SU-DHL-6 (cell line): ENCODE measurements at regions not wholly inside any gene's neighbourhood (a gene's known extent, or its start where the extent isn't known, plus 50 kb on each side); places are given as distances from the start of the nearest gene placed in this dataset.

Experiments used
- H2AFZ ChIP-seq: fragments of 200-600 bp; sonication (generic); 2 replicates; pipeline ENCODE4 v1.6.1; 2014; ENCODE audit warnings: low read depth, mild to moderate bottlenecking, moderate library complexity, mixed read lengths, antibody characterized with exemption, low read length; ENCODE audit not compliant: severe bottlenecking
- H3F3A ChIP-seq: fragments of 200-600 bp; shearing (Covaris generic); 2 replicates; pipeline ENCODE4 v1.6.0; 2016; ENCODE audit warnings: antibody characterized with exemption, mild to moderate bottlenecking; ENCODE audit not compliant: insufficient read depth
- H3K27ac ChIP-seq: fragments of 200-600 bp; sonication (generic); 2 replicates; pipeline ENCODE4 v1.5.1; 2016; ENCODE audit warnings: low read depth, mild to moderate bottlenecking, low read length, moderate library complexity, mixed read lengths
- H3K27me3 ChIP-seq: fragments of 200-600 bp; sonication (generic), shearing (Covaris generic); 2 replicates; pipeline ENCODE4 v1.6.0; 2014; ENCODE audit warnings: mild to moderate bottlenecking, low read length
- H3K36me3 ChIP-seq: fragments of 200-600 bp; sonication (generic); 2 replicates; pipeline ENCODE4 v1.6.1; 2014; ENCODE audit warnings: mild to moderate bottlenecking, low read length, mixed read lengths
- H3K4me2 ChIP-seq: fragments of 300-600, 200-600 bp; shearing (Covaris generic), sonication (generic); 2 replicates; pipeline ENCODE4 v1.6.0; 2014; ENCODE audit warnings: low read length, low read depth, mild to moderate bottlenecking; ENCODE audit not compliant: poor library complexity, severe bottlenecking
- H3K4me3 ChIP-seq: fragments of 200-600 bp; sonication (generic); 2 replicates; pipeline ENCODE4 v1.5.1; 2014; ENCODE audit warnings: antibody characterized with exemption, low read length, mild to moderate bottlenecking, mixed read lengths; ENCODE audit not compliant: insufficient read depth, poor library complexity, severe bottlenecking
- H3K79me2 ChIP-seq: fragments of 200-600 bp; sonication (generic); 2 replicates; pipeline ENCODE4 v1.6.1; 2014; ENCODE audit warnings: mild to moderate bottlenecking, low read length, moderate library complexity; ENCODE audit not compliant: insufficient read depth
- H3K9ac ChIP-seq: fragments of 200-600 bp; sonication (generic); 2 replicates; pipeline ENCODE4 v1.7.0; 2014; ENCODE audit warnings: mild to moderate bottlenecking, low read length
- H3K9me2 ChIP-seq: fragments of 200-600 bp; sonication (generic); replicated peaks from 2 replicates; pipeline ENCODE4 v1.6.1; 2014; ENCODE audit warnings: low read length; ENCODE audit not compliant: insufficient read depth
- H3K9me3 ChIP-seq: fragments of 200-600 bp; sonication (generic); 2 replicates; pipeline ENCODE4 v1.6.1; 2014; ENCODE audit warnings: low read length, mixed read lengths; ENCODE audit not compliant: insufficient read depth
- H4K20me1 ChIP-seq: fragments of 200-600 bp; sonication (generic); 2 replicates; pipeline ENCODE4 v1.6.1; 2014; ENCODE audit warnings: low read depth, mild to moderate bottlenecking, antibody characterized with exemption, low read length, moderate library complexity, mixed read lengths
- EZH2phosphoT487 ChIP-seq: fragments of 200-600 bp; sonication (generic), shearing (Covaris generic); conservative IDR thresholded peaks from 2 replicates; pipeline ENCODE4 v1.6.1; 2018; ENCODE audit warnings: mild to moderate bottlenecking, antibody characterized with exemption, low read length, moderate library complexity, mixed read lengths
- TF ChIP-seq, protein P1 (sequence below): fragments of 200-600 bp; sonication (generic); IDR thresholded peaks from one replicate; pipeline ENCODE4 v1.5.1; 2017; ENCODE audit warnings: antibody characterized with exemption, mild to moderate bottlenecking, low read length, moderate library complexity; ENCODE audit not compliant: insufficient read depth, poor library complexity, severe bottlenecking

DNA sequence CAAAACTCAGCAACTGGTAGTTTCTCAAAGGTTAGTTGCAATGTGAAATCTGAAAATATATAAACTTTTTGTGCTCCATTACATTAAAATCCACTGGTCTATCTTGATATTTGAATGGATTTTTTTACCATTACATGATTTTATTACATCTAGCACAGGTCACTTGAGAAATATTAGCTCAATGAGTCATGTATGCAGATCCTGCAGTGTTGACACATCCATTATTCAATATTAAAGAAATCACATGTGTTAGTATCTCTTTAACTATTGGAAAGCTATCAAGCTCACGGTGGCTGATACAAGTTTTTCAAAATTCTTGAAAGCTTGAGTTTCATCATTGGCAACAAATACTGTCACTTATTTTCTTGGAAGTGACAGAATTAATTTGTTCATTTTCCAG lies 373.9 kb upstream of the TSHZ3 start:
- TF ChIP-seq, protein P1, sequence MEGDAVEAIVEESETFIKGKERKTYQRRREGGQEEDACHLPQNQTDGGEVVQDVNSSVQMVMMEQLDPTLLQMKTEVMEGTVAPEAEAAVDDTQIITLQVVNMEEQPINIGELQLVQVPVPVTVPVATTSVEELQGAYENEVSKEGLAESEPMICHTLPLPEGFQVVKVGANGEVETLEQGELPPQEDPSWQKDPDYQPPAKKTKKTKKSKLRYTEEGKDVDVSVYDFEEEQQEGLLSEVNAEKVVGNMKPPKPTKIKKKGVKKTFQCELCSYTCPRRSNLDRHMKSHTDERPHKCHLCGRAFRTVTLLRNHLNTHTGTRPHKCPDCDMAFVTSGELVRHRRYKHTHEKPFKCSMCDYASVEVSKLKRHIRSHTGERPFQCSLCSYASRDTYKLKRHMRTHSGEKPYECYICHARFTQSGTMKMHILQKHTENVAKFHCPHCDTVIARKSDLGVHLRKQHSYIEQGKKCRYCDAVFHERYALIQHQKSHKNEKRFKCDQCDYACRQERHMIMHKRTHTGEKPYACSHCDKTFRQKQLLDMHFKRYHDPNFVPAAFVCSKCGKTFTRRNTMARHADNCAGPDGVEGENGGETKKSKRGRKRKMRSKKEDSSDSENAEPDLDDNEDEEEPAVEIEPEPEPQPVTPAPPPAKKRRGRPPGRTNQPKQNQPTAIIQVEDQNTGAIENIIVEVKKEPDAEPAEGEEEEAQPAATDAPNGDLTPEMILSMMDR = no peak
- TF ChIP-seq EZH2phosphoT487 = no peak
- H3K27me3 ChIP-seq = no peaks in the 10 kb centered on the region
- H3K9me3 ChIP-seq = no peaks in the 10 kb centered on the region
- H2AFZ ChIP-seq = no peak overlapping the region
- H3K9me2 ChIP-seq = no peaks in the 10 kb centered on the region
- no peaks in the 10 kb centered on the region for H3K36me3 ChIP-seq
- H3K79me2 ChIP-seq = no peaks in the 10 kb centered on the region
- no peaks in the 10 kb centered on the region for H3F3A ChIP-seq
- no peak overlapping the region for H3K27ac ChIP-seq
- H3K4me2 ChIP-seq = no peak overlapping the region
- no peaks in the 10 kb centered on the region for H4K20me1 ChIP-seq
- H3K4me3 ChIP-seq = no peak overlapping the region
- H3K9ac ChIP-seq = no peak overlapping the region

DNA sequence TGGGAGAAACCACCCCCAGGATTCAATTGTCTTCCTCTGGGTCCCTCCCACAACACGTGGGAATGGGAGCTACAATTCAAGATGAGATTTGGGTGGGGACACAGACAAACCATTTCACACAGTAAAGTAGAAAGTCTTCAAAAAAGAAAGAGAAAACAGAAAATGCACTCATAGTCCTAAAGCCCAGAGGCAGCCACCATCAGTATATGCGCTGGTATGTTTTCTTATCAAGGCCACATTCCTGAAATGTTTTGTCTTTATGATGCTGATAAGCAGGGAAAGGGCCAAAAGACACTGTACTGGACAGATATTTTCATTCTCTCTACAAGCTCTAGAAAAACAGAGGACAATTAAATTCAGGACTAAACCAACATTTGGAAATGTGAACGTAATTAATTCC lies 375.8 kb upstream of the TSHZ3 start:
- Histone ChIP-seq H3K79me2 (no peaks in the 10 kb centered on the region), H3K27me3 (no peaks in the 10 kb centered on the region), H3K36me3 (no peaks in the 10 kb centered on the region), H4K20me1 (no peaks in the 10 kb centered on the region), H3F3A (no peaks in the 10 kb centered on the region), H3K27ac (no peak overlapping the region), H3K4me3 (no peak overlapping the region), H3K9ac (no peak overlapping the region), H3K9me3 (no peaks in the 10 kb centered on the region), H3K4me2 (no peak overlapping the region), H2AFZ (no peak overlapping the region), H3K9me2 (no peaks in the 10 kb centered on the region)
- TF ChIP-seq, protein P1 = no peak
- TF ChIP-seq EZH2phosphoT487 = no peak

DNA sequence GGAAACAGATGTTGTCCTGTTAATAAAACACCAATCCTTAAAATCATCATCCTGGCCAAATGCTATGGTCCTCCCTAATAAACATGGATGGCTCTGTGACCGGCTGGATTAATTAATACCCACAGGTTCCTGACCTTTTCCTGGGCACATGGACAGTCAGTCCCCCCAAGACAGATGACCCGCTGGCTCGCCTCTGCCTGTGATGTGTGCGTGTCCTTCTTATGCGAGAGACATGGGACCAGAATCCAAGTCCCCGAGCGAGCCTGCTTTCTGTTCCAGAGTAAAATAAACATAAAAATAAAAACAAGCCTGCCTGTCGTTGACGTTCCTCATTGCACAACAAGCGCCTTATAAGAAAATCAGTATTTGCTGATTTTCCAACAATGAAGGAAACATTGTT lies 378.3 kb upstream of the TSHZ3 start:
- Histone ChIP-seq H3K9ac (no peak overlapping the region), H2AFZ (no peak overlapping the region), H3K4me3 (no peak overlapping the region), H3K27me3 (no peaks in the 10 kb centered on the region), H3F3A (no peaks in the 10 kb centered on the region), H3K27ac (no peak overlapping the region), H3K9me3 (no peaks in the 10 kb centered on the region), H3K36me3 (no peaks in the 10 kb centered on the region), H3K9me2 (no peaks in the 10 kb centered on the region), H3K4me2 (no peak overlapping the region), H3K79me2 (no peaks in the 10 kb centered on the region), H4K20me1 (no peaks in the 10 kb centered on the region)
- TF ChIP-seq EZH2phosphoT487 = no peak
- TF ChIP-seq, protein P1 = no peak

DNA sequence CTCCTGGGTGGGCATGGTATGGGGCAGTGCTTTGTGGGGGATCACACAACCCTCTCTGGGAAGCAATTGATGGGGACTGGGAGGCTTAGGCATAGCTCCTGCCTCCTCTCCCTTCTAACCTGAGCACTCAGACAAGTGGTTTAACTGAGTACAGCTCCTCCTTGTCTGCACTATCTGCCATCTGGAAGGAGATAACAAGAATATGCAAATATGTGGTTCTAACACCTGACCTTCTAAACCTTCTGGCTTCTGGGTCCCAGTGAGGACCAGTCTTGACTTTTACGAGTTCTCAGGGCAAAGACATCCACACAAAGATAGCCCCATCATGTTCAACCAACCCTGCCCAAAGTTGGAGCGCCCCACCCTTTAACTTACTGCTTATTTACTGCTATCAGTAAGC lies 381.0 kb upstream of the TSHZ3 start:
- no peak overlapping the region for H3K4me2 ChIP-seq
- H3K4me3 ChIP-seq = no peak overlapping the region
- H3K9me3 ChIP-seq = no peaks in the 10 kb centered on the region
- TF ChIP-seq, protein P1 = no peak
- TF ChIP-seq EZH2phosphoT487 = no peak
- H4K20me1 ChIP-seq = no peaks in the 10 kb centered on the region
- no peaks in the 10 kb centered on the region for H3K79me2 ChIP-seq
- no peaks in the 10 kb centered on the region for H3K9me2 ChIP-seq
- no peaks in the 10 kb centered on the region for H3F3A ChIP-seq
- H2AFZ ChIP-seq = no peak overlapping the region
- H3K9ac ChIP-seq = no peak overlapping the region
- no peak overlapping the region for H3K27ac ChIP-seq
- no peaks in the 10 kb centered on the region for H3K27me3 ChIP-seq
- no peaks in the 10 kb centered on the region for H3K36me3 ChIP-seq
